DOHH2 (cell line): ENCODE measurements at regions not wholly inside any gene's neighbourhood (a gene's known extent, or its start where the extent isn't known, plus 50 kb on each side); places are given as distances from the start of the nearest gene placed in this dataset.

Experiments
- CTCF ChIP-seq: fragments of 200-600 bp; sonication (generic); IDR thresholded peaks from one replicate; pipeline ENCODE4 v1.5.1; 2014; ENCODE audit warnings: antibody characterized with exemption, mild to moderate bottlenecking, low read depth, low read length; ENCODE audit not compliant: poor library complexity, severe bottlenecking
- EZH2phosphoT487 ChIP-seq: fragments of 200-600 bp; sonication (generic); IDR thresholded peaks from 2 replicates; pipeline ENCODE4 v1.6.1; 2017; ENCODE audit warnings: borderline replicate concordance, mild to moderate bottlenecking, antibody characterized with exemption, low read length, moderate library complexity, mixed read lengths

- TF ChIP-seq CTCF: no peak
- TF ChIP-seq EZH2phosphoT487: no peak
These were observed 720.8 kb downstream of the UQCRFS1 start for GRCh38 chr19:28492201-28492600.
